Urinary bladder (tissue), 3 donors: ENCODE measurements at regions not wholly inside any gene's neighbourhood (a gene's known extent, or its start where the extent isn't known, plus 50 kb on each side); places are given as distances from the start of the nearest gene placed in this dataset.

Experiments
- DNase-seq: peaks from one replicate; pipeline ENCODE4 v3.0.0-alpha.2; 2015; ENCODE audit errors: extremely low spot score
- H3K27ac ChIP-seq: one replicate; pipeline ENCODE4 v1.5.1; 2013; ENCODE audit warnings: low read depth, mild to moderate bottlenecking, moderate library complexity
- H3K36me3 ChIP-seq: one replicate; pipeline ENCODE4 v1.6.1; 2013; ENCODE audit warnings: mild to moderate bottlenecking, moderate library complexity; ENCODE audit not compliant: insufficient read depth
- H3K4me1 ChIP-seq: one replicate; pipeline ENCODE4 v1.6.1; 2013; ENCODE audit warnings: mild to moderate bottlenecking, moderate library complexity; ENCODE audit not compliant: insufficient read depth
- H3K4me3 ChIP-seq: one replicate; pipeline ENCODE4 v1.5.1; 2013; ENCODE audit warnings: low read depth, low read length
- WGBS: extraction: QIAGEN DNeasy Blood & Tissue Kit; methylation state at CpG from one replicate; pipeline ENCODE4 v1.1.7; 2013; 5-methylcytosine and 5-hydroxymethylcytosine counted together
- donor health status: healthy with polysubstance abuse.
- donor health status: healthy.

- no peaks in the 10 kb centered on the region for H3K36me3 ChIP-seq
- no peak for DNase-seq
- no peak overlapping the region for H3K27ac ChIP-seq
- H3K4me1 ChIP-seq, result no peaks in the 10 kb centered on the region
- no peak overlapping the region for H3K4me3 ChIP-seq
- 64% methylated on average over 2 of the region's 2 CpGs for WGBS
These were observed 813.2 kb downstream of the PLA2G4A start for GRCh38 chr1:187641907-187642306.

GRCh38 chr1:187645651-187646050 lies 816.9 kb downstream of the PLA2G4A start:
- no peaks in the 10 kb centered on the region for H3K4me1 ChIP-seq
- no peaks in the 10 kb centered on the region for H3K36me3 ChIP-seq
- WGBS, result 68% methylated on average over 2 of the region's 2 CpGs
- DNase-seq, result no peak
- H3K27ac ChIP-seq, result no peak overlapping the region
- H3K4me3 ChIP-seq, result no peak overlapping the region

- Histone ChIP-seq H3K36me3 (no peaks in the 10 kb centered on the region), H3K27ac (no peak overlapping the region), H3K4me1 (no peaks in the 10 kb centered on the region), H3K4me3 (no peak overlapping the region)
- WGBS, result 95% methylated on average over 4 of the region's 4 CpGs
- no peak for DNase-seq
These were observed 817.9 kb downstream of the PLA2G4A start for GRCh38 chr1:187646536-187647107.

GRCh38 chr1:187648091-187648490 lies 819.3 kb downstream of the PLA2G4A start:
- 40% methylated on average over 2 of the region's 2 CpGs for WGBS
- Histone ChIP-seq H3K4me1 (no peaks in the 10 kb centered on the region), H3K4me3 (no peak overlapping the region), H3K36me3 (no peaks in the 10 kb centered on the region), H3K27ac (no peak overlapping the region)
- DNase-seq, result no peak

- no peak for DNase-seq
- Histone ChIP-seq H3K36me3 (no peaks in the 10 kb centered on the region), H3K27ac (no peak overlapping the region), H3K4me1 (no peaks in the 10 kb centered on the region), H3K4me3 (no peak overlapping the region)
- 69% methylated on average over 2 of the region's 2 CpGs for WGBS
These were observed 825.9 kb downstream of the PLA2G4A start for GRCh38 chr1:187654635-187655034.

GRCh38 chr1:187655104-187655503 lies 826.4 kb downstream of the PLA2G4A start:
- no peak overlapping the region for H3K27ac ChIP-seq
- no peak for DNase-seq
- H3K4me1 ChIP-seq, result no peaks in the 10 kb centered on the region
- no peaks in the 10 kb centered on the region for H3K36me3 ChIP-seq
- no peak overlapping the region for H3K4me3 ChIP-seq

- Histone ChIP-seq H3K4me1 (no peaks in the 10 kb centered on the region), H3K4me3 (no peak overlapping the region), H3K36me3 (no peaks in the 10 kb centered on the region), H3K27ac (no peak overlapping the region)
- 88% methylated on average over 2 of the region's 2 CpGs for WGBS
- no peak for DNase-seq
These were observed 836.7 kb downstream of the PLA2G4A start for GRCh38 chr1:187665483-187665882.

- no peak overlapping the region for H3K27ac ChIP-seq
- WGBS, result 76% methylated on average over 1 of the region's 1 CpG
- no peaks in the 10 kb centered on the region for H3K4me1 ChIP-seq
- H3K4me3 ChIP-seq, result no peak overlapping the region
- no peaks in the 10 kb centered on the region for H3K36me3 ChIP-seq
- DNase-seq, result no peak
These were observed 852.1 kb downstream of the PLA2G4A start for GRCh38 chr1:187680823-187681222.

GRCh38 chr1:187682112-187682511 lies 853.4 kb downstream of the PLA2G4A start:
- Histone ChIP-seq H3K4me1 (no peaks in the 10 kb centered on the region), H3K27ac (no peak overlapping the region), H3K4me3 (no peak overlapping the region), H3K36me3 (no peaks in the 10 kb centered on the region)
- WGBS, result 49% methylated on average over 2 of the region's 2 CpGs
- no peak for DNase-seq

GRCh38 chr1:187685333-187685732 lies 856.6 kb downstream of the PLA2G4A start:
- Histone ChIP-seq H3K4me1 (no peaks in the 10 kb centered on the region), H3K4me3 (no peak overlapping the region), H3K36me3 (no peaks in the 10 kb centered on the region), H3K27ac (no peak overlapping the region)
- no peak for DNase-seq

- H3K4me1 ChIP-seq, result no peaks in the 10 kb centered on the region
- H3K27ac ChIP-seq, result no peak overlapping the region
- H3K4me3 ChIP-seq, result no peak overlapping the region
- no peaks in the 10 kb centered on the region for H3K36me3 ChIP-seq
- peak; percentile 14 for DNase-seq
These were observed 860.4 kb downstream of the PLA2G4A start for GRCh38 chr1:187689129-187689528.

GRCh38 chr1:187691439-187691838 lies 862.7 kb downstream of the PLA2G4A start:
- Histone ChIP-seq H3K36me3 (no peaks in the 10 kb centered on the region), H3K4me1 (no peaks in the 10 kb centered on the region), H3K4me3 (no peak overlapping the region), H3K27ac (no peak overlapping the region)
- no peak for DNase-seq
- 78% methylated on average over 2 of the region's 2 CpGs for WGBS

GRCh38 chr1:187692799-187693198 lies 864.0 kb downstream of the PLA2G4A start:
- no peaks in the 10 kb centered on the region for H3K4me1 ChIP-seq
- no peak overlapping the region for H3K27ac ChIP-seq
- DNase-seq, result no peak
- no peaks in the 10 kb centered on the region for H3K36me3 ChIP-seq
- H3K4me3 ChIP-seq, result no peak overlapping the region
- WGBS, result 69% methylated on average over 5 of the region's 5 CpGs

GRCh38 chr1:187696073-187696472 lies 867.3 kb downstream of the PLA2G4A start:
- Histone ChIP-seq H3K4me1 (no peaks in the 10 kb centered on the region), H3K36me3 (no peaks in the 10 kb centered on the region), H3K27ac (no peak overlapping the region), H3K4me3 (no peak overlapping the region)
- 78% methylated on average over 3 of the region's 3 CpGs for WGBS
- DNase-seq, result no peak
